HCT116 (cell line): ENCODE measurements at regions not wholly inside any gene's neighbourhood (a gene's known extent, or its start where the extent isn't known, plus 50 kb on each side); places are given as distances from the start of the nearest gene placed in this dataset.
"Not testable (repeated sequence)": the region's sequence is repeated elsewhere in the genome, so short reads cannot be mapped to it uniquely, and the experiment has no call there.

Experiments used
- ATF3 ChIP-seq: IDR thresholded peaks from 2 replicates; pipeline ENCODE4 v1.6.1; 2012
- CTCF ChIP-seq, 3 experiments: fragments of 200-600 bp in 1 of 3; sonication (generic) in 1 of 3; IDR thresholded peaks in 2 of 3; conservative IDR thresholded peaks in 1 of 3; 2 replicates each; pipeline ENCODE4 v1.5.1; 2012 to 2017; ENCODE audit warnings: low read depth in 2 of 3, low read length in 2 of 3, antibody characterized with exemption in 1 of 3, borderline replicate concordance in 1 of 3, control low read depth in 1 of 3, mild to moderate bottlenecking in 1 of 3, mixed read lengths in 1 of 3, mixed run types in 1 of 3, moderate library complexity in 1 of 3; ENCODE audit not compliant: insufficient read depth in 1 of 3
- ELF1 ChIP-seq: IDR thresholded peaks from 2 replicates; pipeline ENCODE4 v1.6.1; 2012; ENCODE audit warnings: low read depth, borderline replicate concordance
- EZH2 ChIP-seq: fragments of 200-600 bp; sonication (generic); IDR thresholded peaks from 2 replicates; pipeline ENCODE4 v1.6.1; 2017; ENCODE audit warnings: antibody characterized with exemption, mixed run types
- EZH2phosphoT487 ChIP-seq: fragments of 200-600 bp; IDR thresholded peaks from 2 replicates; pipeline ENCODE4 v1.6.1; 2018; ENCODE audit warnings: antibody characterized with exemption, borderline replicate concordance
- MAX ChIP-seq: IDR thresholded peaks from 2 replicates; pipeline ENCODE4 v1.6.1; 2012
- POLR2A ChIP-seq: IDR thresholded peaks from 2 replicates; pipeline ENCODE4 v1.7.0; 2011; ENCODE audit warnings: borderline replicate concordance; ENCODE audit not compliant: insufficient read depth, insufficient read length; ENCODE audit errors: extremely low read depth
- POLR2AphosphoS5 ChIP-seq: IDR thresholded peaks from 2 replicates; pipeline ENCODE4 v1.6.1; 2011; ENCODE audit warnings: mild to moderate bottlenecking, low read depth, low read length, moderate library complexity
- RAD21 ChIP-seq: IDR thresholded peaks from 2 replicates; pipeline ENCODE4 v1.6.1; 2012; ENCODE audit warnings: low read depth, mild to moderate bottlenecking
- ZBTB33 ChIP-seq: IDR thresholded peaks from 2 replicates; pipeline ENCODE4 v1.6.1; 2011; ENCODE audit warnings: mild to moderate bottlenecking, low read length, moderate library complexity; ENCODE audit not compliant: insufficient replicate concordance; ENCODE audit errors: extremely low read depth
- ZNF274 ChIP-seq: fragments of 200-500 bp; sonication (Bioruptor generic); IDR thresholded peaks from 2 replicates; pipeline ENCODE4 v1.6.1; 2014; ENCODE audit warnings: mild to moderate bottlenecking, low read depth, low read length, inconsistent platforms

- TF ChIP-seq EZH2phosphoT487; POLR2AphosphoS5; CTCF (IDR thresholded peaks at IDR 0.05 in 2 of 3, conservative IDR thresholded peaks at IDR 0.05 in 1 of 3; ENCODE audit: borderline replicate concordance in 1 of 3, insufficient read depth in 1 of 3, low read depth in 2 of 3, low read length in 2 of 3); MAX; ZNF274; ELF1; POLR2A; EZH2; ATF3; ZBTB33; RAD21: not testable (repeated sequence)
Observed at GRCh38 chr11:42795483-42795882, 516.3 kb upstream of the API5 start.
